ENCODE measurements at regions not wholly inside any gene's neighbourhood (a gene's known extent, or its start where the extent isn't known, plus 50 kb on each side); places are given as distances from the start of the nearest gene placed in this dataset.
"Not testable (repeated sequence)": the region's sequence is repeated elsewhere in the genome, so short reads cannot be mapped to it uniquely, and the experiment has no call there.

DNA sequence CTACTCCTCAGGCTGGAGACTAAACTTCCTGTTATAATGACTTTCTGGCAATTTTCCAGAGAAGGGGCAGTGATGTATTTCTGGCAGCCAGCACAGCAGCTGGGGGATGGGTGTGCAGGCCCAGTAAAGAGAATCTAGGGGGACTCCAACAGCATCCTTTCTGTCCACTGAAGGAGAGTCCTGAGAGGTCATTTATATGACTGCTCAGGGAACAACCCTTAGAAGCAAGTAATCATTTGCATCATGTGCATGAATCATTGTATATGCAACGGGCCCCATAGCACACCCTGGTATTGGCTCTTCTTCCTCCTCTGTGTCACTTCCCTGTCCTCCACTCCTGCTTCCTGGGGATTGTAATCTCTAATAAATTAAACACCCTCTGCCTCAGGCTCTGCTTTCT lies 493.8 kb downstream of the RPS29 start:
- Mint-ChIP-seq H3K9me3 (no peaks in the 10 kb centered on the region), H3K4me1 (no peaks in the 10 kb centered on the region), H3K27ac (no peak overlapping the region), H3K36me3 (no peaks in the 10 kb centered on the region), H3K4me3 (no peak overlapping the region)
- ATAC-seq (no peak), DNase-seq (ENCODE audit: low spot score in 2 of 2) (no peak)

- Mint-ChIP-seq H3K4me1 (no peaks in the 10 kb centered on the region), H3K27ac (no peak overlapping the region), H3K36me3 (no peaks in the 10 kb centered on the region), H3K9me3 (no peaks in the 10 kb centered on the region), H3K4me3 (no peak overlapping the region)
- DNase-seq (ENCODE audit: low spot score in 2 of 2) = no peak
- ATAC-seq = no peak
Measured at GRCh38 chr14:49089107-49089506, 497.1 kb downstream of the RPS29 start.

GRCh38 chr14:49073292-49073691 lies 512.9 kb downstream of the RPS29 start:
- not testable (repeated sequence) for H3K9me3 Mint-ChIP-seq, H3K36me3 Mint-ChIP-seq

GRCh38 chr14:49058511-49058910 lies 527.7 kb downstream of the RPS29 start:
- H3K4me3 Mint-ChIP-seq = no peak overlapping the region
- no peak overlapping the region for H3K27ac Mint-ChIP-seq
- H3K4me1 Mint-ChIP-seq = no peaks in the 10 kb centered on the region
- no peak for DNase-seq (ENCODE audit: low spot score in 2 of 2)
- no peaks in the 10 kb centered on the region for H3K36me3 Mint-ChIP-seq
- ATAC-seq = no peak
- H3K9me3 Mint-ChIP-seq = peaks cover 9% of the 10 kb centered on the region

More at GRCh38 chr14:49073292-49073691, 512.9 kb downstream of the RPS29 start:
- not testable (repeated sequence) for H3K27ac Mint-ChIP-seq; H3K4me3 Mint-ChIP-seq; ATAC-seq; DNase-seq (ENCODE audit: low spot score in 2 of 2); H3K4me1 Mint-ChIP-seq

- no peaks in the 10 kb centered on the region for H3K36me3 Mint-ChIP-seq
- DNase-seq (ENCODE audit: low spot score in 2 of 2) = no peak
- no peak for ATAC-seq
- no peak overlapping the region for H3K27ac Mint-ChIP-seq
- H3K9me3 Mint-ChIP-seq = peaks cover 6% of the 10 kb centered on the region
- H3K4me1 Mint-ChIP-seq = no peaks in the 10 kb centered on the region
- no peak overlapping the region for H3K4me3 Mint-ChIP-seq
Measured at GRCh38 chr14:49057838-49058510, 528.2 kb downstream of the RPS29 start.

DNA sequence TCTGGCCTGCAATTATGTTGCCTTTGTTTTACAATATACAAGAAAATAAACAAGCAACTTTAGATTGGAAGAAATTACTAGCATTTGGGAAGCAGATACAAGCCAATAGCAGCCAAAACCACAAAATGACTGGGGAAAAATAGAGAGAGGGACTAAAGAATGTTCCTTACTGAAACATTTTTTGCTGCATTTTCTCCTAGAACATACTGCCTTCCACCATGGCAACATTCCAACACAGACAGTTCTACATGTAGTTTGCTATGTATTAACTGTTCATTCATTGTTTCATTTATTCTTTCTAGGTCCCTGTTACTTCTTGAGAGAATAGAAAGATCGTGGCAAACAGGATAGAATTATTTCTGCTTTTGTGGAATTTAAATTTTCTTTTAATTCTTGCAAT lies 530.2 kb downstream of the RPS29 start:
- Mint-ChIP-seq H3K27ac (no peak overlapping the region), H3K4me1 (no peaks in the 10 kb centered on the region), H3K9me3 (peaks cover 2% of the 10 kb centered on the region), H3K36me3 (no peaks in the 10 kb centered on the region), H3K4me3 (no peak overlapping the region)
- ATAC-seq = no peak
- DNase-seq (ENCODE audit: low spot score in 2 of 2) = no peak

- Mint-ChIP-seq H3K4me3 (no peak overlapping the region), H3K9me3 (no peaks in the 10 kb centered on the region), H3K27ac (no peak overlapping the region), H3K4me1 (no peaks in the 10 kb centered on the region), H3K36me3 (no peaks in the 10 kb centered on the region)
- DNase-seq (ENCODE audit: low spot score in 2 of 2) (no peak), ATAC-seq (no peak)
Measured at GRCh38 chr14:49052521-49052920, 533.7 kb downstream of the RPS29 start.

- no peak overlapping the region for H3K4me3 Mint-ChIP-seq
- DNase-seq (ENCODE audit: low spot score in 2 of 2) (no peak), ATAC-seq (no peak)
- H3K36me3 Mint-ChIP-seq = no peaks in the 10 kb centered on the region
- H3K4me1 Mint-ChIP-seq = no peaks in the 10 kb centered on the region
- no peak overlapping the region for H3K27ac Mint-ChIP-seq
- no peaks in the 10 kb centered on the region for H3K9me3 Mint-ChIP-seq
Measured at GRCh38 chr14:49051328-49052060, 534.7 kb downstream of the RPS29 start.

DNA sequence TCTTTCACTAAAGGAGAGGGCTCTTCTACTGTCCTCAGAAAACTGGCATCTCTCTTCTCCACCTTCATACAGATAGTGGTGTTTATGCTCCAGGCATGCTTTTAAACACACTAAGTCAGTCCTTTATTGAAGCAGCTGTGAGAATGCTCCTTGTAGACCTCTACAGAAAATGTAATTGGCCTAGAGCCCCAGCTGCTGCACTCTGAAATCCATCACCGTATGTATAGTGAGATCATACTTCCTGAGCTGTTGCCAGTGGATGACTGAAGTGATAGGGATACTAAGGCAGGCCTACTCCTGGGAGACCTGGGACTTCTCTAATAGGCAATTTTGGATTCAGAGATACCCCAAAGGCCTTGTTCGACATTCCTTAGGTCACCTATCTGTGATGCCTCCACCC lies 535.4 kb downstream of the RPS29 start:
- ATAC-seq = no peak
- Mint-ChIP-seq H3K27ac (no peak overlapping the region), H3K4me3 (no peak overlapping the region), H3K4me1 (no peaks in the 10 kb centered on the region), H3K36me3 (no peaks in the 10 kb centered on the region), H3K9me3 (no peaks in the 10 kb centered on the region)
- DNase-seq (ENCODE audit: low spot score in 2 of 2) = no peak

DNA sequence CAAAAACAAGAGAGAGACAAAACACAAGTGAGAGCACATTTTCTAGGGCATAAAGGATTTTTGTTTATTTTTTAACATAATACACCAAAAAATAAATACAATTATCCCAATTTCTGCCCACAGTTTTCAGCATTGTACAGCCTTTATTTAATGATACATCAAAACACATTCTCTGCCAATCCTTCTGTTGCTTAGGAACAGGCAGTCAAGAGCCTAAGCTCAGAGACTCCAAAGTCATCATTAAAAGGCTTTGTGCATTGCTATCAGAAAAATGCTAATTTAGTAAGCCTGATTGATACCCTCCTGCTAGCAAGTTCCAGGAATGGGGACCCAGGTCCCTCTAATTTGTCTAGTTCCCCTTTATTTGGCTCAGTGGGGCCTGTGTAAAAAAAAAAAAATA lies 536.5 kb downstream of the RPS29 start:
- DNase-seq (ENCODE audit: low spot score in 2 of 2) (no peak), ATAC-seq (no peak)
- Mint-ChIP-seq H3K4me1 (no peaks in the 10 kb centered on the region), H3K27ac (no peak overlapping the region), H3K36me3 (no peaks in the 10 kb centered on the region), H3K4me3 (no peak overlapping the region), H3K9me3 (no peaks in the 10 kb centered on the region)

GRCh38 chr14:49044981-49045380 lies 541.2 kb downstream of the RPS29 start:
- H3K4me1 Mint-ChIP-seq = no peaks in the 10 kb centered on the region
- H3K9me3 Mint-ChIP-seq = peaks cover 4% of the 10 kb centered on the region
- ATAC-seq (no peak), DNase-seq (ENCODE audit: low spot score in 2 of 2) (no peak)
- no peak overlapping the region for H3K27ac Mint-ChIP-seq
- no peak overlapping the region for H3K4me3 Mint-ChIP-seq
- H3K36me3 Mint-ChIP-seq = no peaks in the 10 kb centered on the region

DNA sequence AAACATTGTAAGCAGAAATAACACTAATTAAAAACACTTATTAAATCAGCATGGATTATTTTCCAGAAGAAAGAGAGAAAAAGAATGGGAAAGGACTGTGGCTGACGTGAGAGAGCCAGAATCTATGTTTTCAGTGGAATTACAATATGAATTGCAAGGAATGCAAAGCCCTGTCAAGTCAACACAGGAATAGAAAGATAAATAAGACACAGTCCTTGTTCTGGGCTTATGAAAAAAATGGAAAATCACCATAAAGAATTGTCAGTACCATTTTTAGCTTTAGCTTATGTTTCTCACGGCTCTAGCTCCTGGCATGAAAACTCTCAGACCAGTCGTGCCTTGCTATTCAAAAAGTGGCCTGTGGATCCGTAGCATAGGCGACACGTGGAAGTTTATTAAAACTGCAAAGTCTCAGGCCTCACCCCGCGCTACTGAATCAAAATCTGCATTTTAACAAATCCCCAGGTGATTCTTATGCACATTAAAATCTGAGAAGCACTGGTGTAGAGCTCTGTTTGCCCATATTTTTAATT lies 549.1 kb downstream of the RPS29 start:
- ATAC-seq (no peak), DNase-seq (ENCODE audit: low spot score in 2 of 2) (no peak)
- H3K36me3 Mint-ChIP-seq = no peaks in the 10 kb centered on the region
- H3K4me3 Mint-ChIP-seq = no peak overlapping the region
- no peaks in the 10 kb centered on the region for H3K9me3 Mint-ChIP-seq
- no peak overlapping the region for H3K27ac Mint-ChIP-seq
- no peaks in the 10 kb centered on the region for H3K4me1 Mint-ChIP-seq

- Mint-ChIP-seq H3K36me3 (no peaks in the 10 kb centered on the region), H3K4me1 (no peaks in the 10 kb centered on the region), H3K4me3 (no peak overlapping the region), H3K27ac (no peak overlapping the region), H3K9me3 (no peaks in the 10 kb centered on the region)
- no peak for DNase-seq (ENCODE audit: low spot score in 2 of 2)
- ATAC-seq = no peak
Measured at GRCh38 chr14:49036266-49036665, 549.9 kb downstream of the RPS29 start.

GRCh38 chr14:49033131-49033530 lies 553.0 kb downstream of the RPS29 start:
- ATAC-seq = no peak
- H3K4me3 Mint-ChIP-seq = no peak overlapping the region
- H3K4me1 Mint-ChIP-seq = no peaks in the 10 kb centered on the region
- no peak for DNase-seq (ENCODE audit: low spot score in 2 of 2)
- H3K9me3 Mint-ChIP-seq = peaks cover 4% of the 10 kb centered on the region
- H3K27ac Mint-ChIP-seq = no peak overlapping the region
- H3K36me3 Mint-ChIP-seq = no peaks in the 10 kb centered on the region

DNA sequence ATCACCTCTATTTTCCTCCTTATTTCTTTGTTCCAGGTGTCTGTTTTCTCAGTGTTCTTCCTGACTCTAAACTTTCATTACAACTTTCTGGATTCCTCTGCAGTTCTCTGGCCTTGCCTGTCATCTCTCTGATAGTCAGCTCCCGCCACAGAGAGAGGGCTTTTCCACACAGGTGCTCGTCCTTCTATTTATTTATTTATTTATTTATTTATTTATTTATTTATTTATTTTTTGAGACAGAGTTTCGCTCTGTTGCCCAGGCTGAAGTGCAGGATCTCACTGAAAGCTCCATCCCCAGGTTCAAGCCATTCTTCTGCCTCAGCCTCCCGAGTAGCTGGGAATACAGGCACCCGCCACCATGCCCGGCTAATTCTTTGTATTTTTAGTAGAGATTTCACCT lies 554.5 kb downstream of the RPS29 start:
- not testable (repeated sequence) for H3K4me3 Mint-ChIP-seq; ATAC-seq; H3K27ac Mint-ChIP-seq; H3K36me3 Mint-ChIP-seq; DNase-seq (ENCODE audit: low spot score in 2 of 2); H3K9me3 Mint-ChIP-seq; H3K4me1 Mint-ChIP-seq

- ATAC-seq = no peak
Measured at GRCh38 chr14:49019467-49020115, 566.6 kb downstream of the RPS29 start.

More at GRCh38 chr14:49019467-49020115, 566.6 kb downstream of the RPS29 start:
- Mint-ChIP-seq H3K4me3 (no peak overlapping the region), H3K27ac (no peak overlapping the region), H3K4me1 (no peaks in the 10 kb centered on the region), H3K9me3 (peaks cover 2% of the 10 kb centered on the region), H3K36me3 (no peaks in the 10 kb centered on the region)
- no peak for DNase-seq (ENCODE audit: low spot score in 2 of 2)

All from stimulated activated effector memory CD8-positive, alpha-beta T cell treated with anti-CD3 and anti-CD28 coated beads, Interleukin-12 subunit alpha, Interleukin-12 subunit beta, amount 100 ng/mL, for 72 hours (primary cell).